Heart right ventricle (tissue), 16 donors: ENCODE measurements at regions not wholly inside any gene's neighbourhood (a gene's known extent, or its start where the extent isn't known, plus 50 kb on each side); places are given as distances from the start of the nearest gene placed in this dataset.
"Not testable (repeated sequence)": the region's sequence is repeated elsewhere in the genome, so short reads cannot be mapped to it uniquely, and the experiment has no call there.

Experiments
- ATAC-seq, 8 donors: fragments of 200-7000 bp; cut with Tn5 transposase; one replicate each; pipeline ENCODE4 v1.9.1; 2020; ENCODE audit warnings: mild to moderate bottlenecking in 8 of 8, moderate library complexity in 8 of 8, moderate number of reproducible peaks in 1 of 8
- DNase-seq, 2 donors: peaks; one replicate each; pipeline ENCODE4 v3.0.0-alpha.2; 2020
- H3K27ac ChIP-seq, 10 donors: fragments of 200-600 bp; sonication (generic) in 2 of 10; one replicate each; pipeline versions ENCODE4 v1.5.0 to v1.8.0; 2020 to 2022; ENCODE audit warnings: mild to moderate bottlenecking in 3 of 10
- H3K27me3 ChIP-seq, 7 donors: fragments of 200-600 bp; one replicate each; pipeline ENCODE4 v1.8.0; 2021 to 2022; ENCODE audit warnings: mild to moderate bottlenecking in 2 of 7
- H3K36me3 ChIP-seq, 9 donors: fragments of 200-600 bp; sonication (generic) in 1 of 9; one replicate each; pipeline versions ENCODE4 v1.5.0 to v1.8.0; 2020 to 2022; ENCODE audit warnings: mild to moderate bottlenecking in 2 of 9
- H3K4me1 ChIP-seq, 9 donors: fragments of 200-600 bp; sonication (generic) in 1 of 9; one replicate each; pipeline versions ENCODE4 v1.5.0 to v1.8.0; 2020 to 2022; ENCODE audit warnings: mild to moderate bottlenecking in 4 of 9
- H3K4me3 ChIP-seq, 10 donors: fragments of 200-600 bp; sonication (generic) in 2 of 10; one replicate each; pipeline versions ENCODE4 v1.5.0 to v1.8.0; 2020 to 2022; ENCODE audit warnings: mild to moderate bottlenecking in 7 of 10, moderate library complexity in 2 of 10
- H3K9me3 ChIP-seq, 11 donors: fragments of 200-600 bp in 10 of 11; sonication (generic) in 2 of 11; one replicate each; pipeline versions ENCODE4 v1.5.0 to v1.8.0; 2013 to 2022; ENCODE audit warnings: mild to moderate bottlenecking in 2 of 11, control low read depth in 1 of 11, moderate library complexity in 1 of 11
- CTCF ChIP-seq, 9 donors: fragments of 200-600 bp; sonication (generic) in 2 of 9; IDR thresholded peaks; one replicate each; pipeline versions ENCODE4 v1.5.0 to v1.8.0; 2021 to 2022; ENCODE audit warnings: antibody characterized with exemption in 9 of 9, mild to moderate bottlenecking in 5 of 9, moderate library complexity in 1 of 9
- WGBS, 2 donors: extraction: QIAGEN DNeasy Blood & Tissue Kit; methylation state at CpG; one replicate each; pipeline ENCODE4 v1.1.7; 2013; ENCODE audit warnings: inconsistent platforms in 1 of 2; 5-methylcytosine and 5-hydroxymethylcytosine counted together
- intact Hi-C, 10 donors: fragments of 100-400 bp; cut with DNase I; formaldehyde crosslinking; loops; one replicate each; pipeline versions ENCODE4 v1.11.1 to v1.14.2; 2022
- donor health status: Arrhythmogenic right ventricular cardiomyopathy.
- donor health status: ischemic (EF 13 %, LVEDD 7.1; RV severe dilation, severe dysfunction).
- donor health status: healthy with polysubstance abuse.
- donor health status: DM: no; HTN: yes; CAD: no.
- donor health status: DM: no; HTN: no; CAD: no.
- donor health status: ischemic (EF 25% LVEDD 6.9; RV normal size, moderate dysfunction).
- donor health status: ischemic (EF 25% LVEDD 5.7; RV mildly dilated, moderate dysfunction).
- donor health status: healthy.
- donor health status: DM: yes; HTN: yes; CAD: no.
- donor health status: Ischemic cardiomyopathy.
- donor health status: ischemic (EF 35%, LVEDD 5.7; RV mildly dilated, moderate dysfunction).
- donor health status: nonischemic (EF 11% LVEDD 7.7; RV severe dilation, severe dysfunction).
- donor health status: DM: yes; HTN: yes; CAD: no.
- donor health status: PGD.
- donor health status: ischemic (EF 29% LVEDD 5.4; RV normal size, mild dysfunction).
- donor health status: nonischemic (EF 23%, LVEDD 6.1; RV moderate dilation, normal function).

- intact Hi-C loops = no loop called here
- ATAC-seq = no peak
- 54 to 55% methylated on average over 7 of the region's 7 CpGs for WGBS, 2 donors
These were observed 203.0 kb upstream of the TBX18 start for GRCh38 chr6:84967389-84967788.

GRCh38 chr6:84953111-84953755 is 188.8 kb upstream of the TBX18 start:
- Histone ChIP-seq H3K27ac (no peak overlapping the region), H3K4me1 (no peaks in the 10 kb centered on the region), H3K9me3 (peaks cover 0 to 29% (median 9%) of the 10 kb centered on the region in 11 donors), H3K4me3 (no peak overlapping the region), H3K36me3 (no peaks in the 10 kb centered on the region), H3K27me3 (no peaks in the 10 kb centered on the region)
- TF ChIP-seq CTCF (IDR thresholded peaks at IDR 0.05) = no peak
- ATAC-seq (peak in 1 of 8 donors; percentile 29), DNase-seq (no peak)
- 29 to 30% methylated on average over 2 of the region's 2 CpGs for WGBS, 2 donors
- intact Hi-C loops = no loop called here

More at GRCh38 chr6:84967389-84967788, 203.0 kb upstream of the TBX18 start:
- Histone ChIP-seq H3K36me3 (no peaks in the 10 kb centered on the region), H3K4me3 (no peak overlapping the region), H3K4me1 (no peaks in the 10 kb centered on the region), H3K9me3 (peaks cover 0 to 40% (median 18%) of the 10 kb centered on the region in 11 donors), H3K27me3 (no peaks in the 10 kb centered on the region), H3K27ac (no peak overlapping the region)
- no peak for DNase-seq
- TF ChIP-seq CTCF (IDR thresholded peaks at IDR 0.05) = peak in 2 of 9 donors; percentile 3 to 16

GRCh38 chr6:84944926-84945325 is 180.5 kb upstream of the TBX18 start:
- 77 to 84% methylated on average over 7 of the region's 7 CpGs for WGBS, 2 donors
- H3K36me3 ChIP-seq, H3K27me3 ChIP-seq, DNase-seq, H3K4me3 ChIP-seq, H3K4me1 ChIP-seq, intact Hi-C loops, ATAC-seq, H3K27ac ChIP-seq: not testable (repeated sequence)
- H3K9me3 ChIP-seq = peaks cover 0 to 60% (median 18%) of the 10 kb centered on the region in 11 donors

- no peak overlapping the region for H3K27ac ChIP-seq
- peaks cover 0 to 54% (median 10%) of the 10 kb centered on the region in 11 donors for H3K9me3 ChIP-seq
- ATAC-seq = no peak
- no peaks in the 10 kb centered on the region for H3K36me3 ChIP-seq
- H3K27me3 ChIP-seq = no peaks in the 10 kb centered on the region
- no peak for DNase-seq
- no peak for TF ChIP-seq CTCF (IDR thresholded peaks at IDR 0.05)
- no peaks in the 10 kb centered on the region for H3K4me1 ChIP-seq
- intact Hi-C loops = no loop called here
- no peak overlapping the region for H3K4me3 ChIP-seq
- WGBS, 2 donors = 95 to 97% methylated on average over 1 of the region's 1 CpG
These were observed 179.5 kb upstream of the TBX18 start for GRCh38 chr6:84943905-84944304.

- DNase-seq, intact Hi-C loops, H3K27ac ChIP-seq, H3K36me3 ChIP-seq, H3K4me1 ChIP-seq, H3K4me3 ChIP-seq, ATAC-seq, H3K27me3 ChIP-seq: not testable (repeated sequence)
- H3K9me3 ChIP-seq = peaks cover 0 to 33% (median 5%) of the 10 kb centered on the region in 11 donors
These were observed 177.2 kb upstream of the TBX18 start for GRCh38 chr6:84941609-84942008.
